ENCODE measurements at regions not wholly inside any gene's neighbourhood (a gene's known extent, or its start where the extent isn't known, plus 50 kb on each side); places are given as distances from the start of the nearest gene placed in this dataset.

- Histone ChIP-seq H3K27me3 (replicated peaks in 1 of 7) (no peaks in the 10 kb centered on the region), H3K27ac (no peak overlapping the region), H3K9me3 (peaks cover 0 to 15% (median 9%) of the 10 kb centered on the region in 8 donors), H3K4me1 (no peaks in the 10 kb centered on the region), H3K36me3 (no peaks in the 10 kb centered on the region), H3K4me3 (no peak overlapping the region)
- intact Hi-C loops (cut with DNase I; ENCODE audit: low total_unique reads): no loop called here
- TF ChIP-seq POLR2A (IDR thresholded peaks at IDR 0.05) (no peak), POLR2AphosphoS5 (IDR thresholded peaks at IDR 0.05) (no peak), CTCF (IDR thresholded peaks at IDR 0.05 in 8 of 11, conservative IDR thresholded peaks at IDR 0.05 in 3 of 11) (no peak)
- no peak for DNase-seq
- 77 to 87% (median 84%) methylated on average over 9 of the region's 9 CpGs for WGBS, 5 donors
These were observed 214.5 kb upstream of the PLD5 start for GRCh38 chr1:242738702-242739645.

GRCh38 chr1:242736611-242737010 lies 212.1 kb upstream of the PLD5 start:
- intact Hi-C loops (cut with DNase I; ENCODE audit: low total_unique reads): no loop called here
- no peak for DNase-seq
- no peak overlapping the region for H3K4me3 ChIP-seq
- TF ChIP-seq POLR2AphosphoS5 (IDR thresholded peaks at IDR 0.05): no peak
- TF ChIP-seq POLR2A (IDR thresholded peaks at IDR 0.05): no peak
- TF ChIP-seq CTCF (IDR thresholded peaks at IDR 0.05 in 8 of 11, conservative IDR thresholded peaks at IDR 0.05 in 3 of 11): no peak
- H3K27ac ChIP-seq: no peak overlapping the region
- H3K27me3 ChIP-seq (replicated peaks in 1 of 7): no peaks in the 10 kb centered on the region
- H3K9me3 ChIP-seq: peaks cover 0 to 25% (median 9%) of the 10 kb centered on the region in 8 donors
- no peaks in the 10 kb centered on the region for H3K4me1 ChIP-seq
- no peaks in the 10 kb centered on the region for H3K36me3 ChIP-seq
- 55 to 86% (median 73%) methylated on average over 1 of the region's 1 CpG for WGBS, 5 donors

- Histone ChIP-seq H3K4me3 (no peak overlapping the region), H3K27ac (no peak overlapping the region), H3K27me3 (replicated peaks in 1 of 7) (no peaks in the 10 kb centered on the region), H3K4me1 (no peaks in the 10 kb centered on the region), H3K9me3 (peaks cover 0 to 20% (median 0%) of the 10 kb centered on the region in 8 donors), H3K36me3 (no peaks in the 10 kb centered on the region)
- DNase-seq: no peak
- no peak for TF ChIP-seq POLR2A (IDR thresholded peaks at IDR 0.05)
- no peak for TF ChIP-seq POLR2AphosphoS5 (IDR thresholded peaks at IDR 0.05)
- TF ChIP-seq CTCF (IDR thresholded peaks at IDR 0.05 in 8 of 11, conservative IDR thresholded peaks at IDR 0.05 in 3 of 11): no peak
- intact Hi-C loops (cut with DNase I; ENCODE audit: low total_unique reads): no loop called here
These were observed 210.8 kb upstream of the PLD5 start for GRCh38 chr1:242735323-242735722.

- no peak overlapping the region for H3K27ac ChIP-seq
- intact Hi-C loops (cut with DNase I; ENCODE audit: low total_unique reads): no loop called here
- no peak overlapping the region for H3K4me3 ChIP-seq
- H3K27me3 ChIP-seq (replicated peaks in 1 of 7): no peaks in the 10 kb centered on the region
- no peaks in the 10 kb centered on the region for H3K36me3 ChIP-seq
- no peak for TF ChIP-seq CTCF (IDR thresholded peaks at IDR 0.05 in 8 of 11, conservative IDR thresholded peaks at IDR 0.05 in 3 of 11)
- DNase-seq: no peak
- peaks cover 0 to 20% (median 0%) of the 10 kb centered on the region in 8 donors for H3K9me3 ChIP-seq
- H3K4me1 ChIP-seq: no peaks in the 10 kb centered on the region
These were observed 206.9 kb upstream of the PLD5 start for GRCh38 chr1:242731446-242731845.

Data from spleen (tissue), 11 donors.